Prostate gland (tissue), 2 donors: ENCODE measurements at regions not wholly inside any gene's neighbourhood (a gene's known extent, or its start where the extent isn't known, plus 50 kb on each side); places are given as distances from the start of the nearest gene placed in this dataset.

Source experiments
- POLR2A ChIP-seq: fragments of 450-650 bp; IDR thresholded peaks from one replicate; pipeline ENCODE4 v1.6.1; 2016; ENCODE audit warnings: antibody characterized with exemption, mild to moderate bottlenecking
- TF ChIP-seq, protein P1 (sequence below), 4 experiments: fragments of 200-600 bp in 2 of 4; fragments of 450-650 bp in 2 of 4; sonication (generic) in 2 of 4; IDR thresholded peaks; 1 replicate in 3 of 4; 2 replicates in 1 of 4; pipeline ENCODE4 v1.5.1; 2016 to 2019; ENCODE audit warnings: antibody characterized with exemption in 4 of 4, mild to moderate bottlenecking in 2 of 4, moderate library complexity in 2 of 4

DNA sequence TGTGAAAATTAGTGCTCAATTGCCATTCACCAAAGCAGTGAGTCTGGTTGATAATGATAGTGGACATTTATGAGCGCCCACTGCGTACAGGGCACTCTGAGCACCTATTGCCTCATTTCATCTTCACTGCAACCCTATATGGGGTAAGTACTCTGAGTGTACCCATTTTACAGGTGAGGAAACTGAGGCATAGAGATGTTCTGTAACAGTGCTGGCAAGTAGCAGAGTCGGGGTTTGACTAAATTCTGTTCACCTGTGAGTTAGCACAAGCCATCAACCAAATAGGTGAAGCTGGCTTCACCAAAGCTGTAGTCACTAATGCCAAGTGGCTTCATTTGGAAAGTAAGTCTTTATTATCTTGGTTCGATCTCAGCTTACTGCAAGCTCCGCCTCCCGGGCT is 135.8 kb downstream of the SPAG6 start:
- TF ChIP-seq, protein P1, sequence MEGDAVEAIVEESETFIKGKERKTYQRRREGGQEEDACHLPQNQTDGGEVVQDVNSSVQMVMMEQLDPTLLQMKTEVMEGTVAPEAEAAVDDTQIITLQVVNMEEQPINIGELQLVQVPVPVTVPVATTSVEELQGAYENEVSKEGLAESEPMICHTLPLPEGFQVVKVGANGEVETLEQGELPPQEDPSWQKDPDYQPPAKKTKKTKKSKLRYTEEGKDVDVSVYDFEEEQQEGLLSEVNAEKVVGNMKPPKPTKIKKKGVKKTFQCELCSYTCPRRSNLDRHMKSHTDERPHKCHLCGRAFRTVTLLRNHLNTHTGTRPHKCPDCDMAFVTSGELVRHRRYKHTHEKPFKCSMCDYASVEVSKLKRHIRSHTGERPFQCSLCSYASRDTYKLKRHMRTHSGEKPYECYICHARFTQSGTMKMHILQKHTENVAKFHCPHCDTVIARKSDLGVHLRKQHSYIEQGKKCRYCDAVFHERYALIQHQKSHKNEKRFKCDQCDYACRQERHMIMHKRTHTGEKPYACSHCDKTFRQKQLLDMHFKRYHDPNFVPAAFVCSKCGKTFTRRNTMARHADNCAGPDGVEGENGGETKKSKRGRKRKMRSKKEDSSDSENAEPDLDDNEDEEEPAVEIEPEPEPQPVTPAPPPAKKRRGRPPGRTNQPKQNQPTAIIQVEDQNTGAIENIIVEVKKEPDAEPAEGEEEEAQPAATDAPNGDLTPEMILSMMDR (IDR thresholded peaks at IDR 0.05), result no peak
- TF ChIP-seq POLR2A, result no peak
